ENCODE measurements at regions not wholly inside any gene's neighbourhood (a gene's known extent, or its start where the extent isn't known, plus 50 kb on each side); places are given as distances from the start of the nearest gene placed in this dataset.

DNA sequence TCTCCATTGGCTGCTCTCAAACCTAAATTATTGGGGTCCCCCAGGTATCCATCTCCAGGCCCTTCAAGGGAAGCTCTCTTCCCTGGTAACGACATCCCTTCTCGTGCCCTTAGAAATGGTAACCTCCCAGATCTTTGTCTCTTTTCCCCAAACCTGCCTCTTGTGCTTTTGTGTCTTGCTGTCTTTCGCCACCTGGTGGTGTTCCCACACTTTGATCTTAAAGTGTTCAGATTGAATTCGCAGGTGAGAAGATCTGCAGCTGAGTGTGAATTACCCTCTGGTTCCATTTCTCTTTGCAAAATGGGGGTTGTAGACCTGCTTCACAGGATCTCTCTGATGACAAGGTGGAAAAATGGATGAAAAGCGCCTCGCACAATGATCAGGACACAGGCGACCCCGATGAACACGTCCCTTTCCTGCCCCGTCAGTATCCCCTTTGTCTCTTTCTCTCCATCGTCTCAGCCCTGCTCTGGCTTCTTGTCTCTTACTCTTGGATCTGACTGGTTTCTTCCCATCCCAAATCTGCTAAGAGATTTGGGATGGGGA, 53.1 kb downstream of the DOP1B start:
- TF ChIP-seq CTCF (optimal IDR thresholded peaks at IDR 0.05 in 1 of 3, IDR thresholded peaks at IDR 0.05 in 1 of 3, conservative IDR thresholded peaks at IDR 0.05 in 1 of 3; ENCODE audit: extremely low read depth in 1 of 3, insufficient read depth in 2 of 3, low read length in 3 of 3) (peak; percentile 69 to 76 (median 72)), EZH2 (IDR thresholded peaks at IDR 0.05; ENCODE audit: low read length) (no peak)
- H3K9me1 ChIP-seq (ENCODE audit: control insufficient read depth, extremely low read depth, insufficient read depth, low read length) = no peaks in the 10 kb centered on the region
- no peaks in the 10 kb centered on the region for H4K20me1 ChIP-seq (ENCODE audit: control insufficient read depth, extremely low read depth, insufficient read depth, low read length)
- H3K4me1 ChIP-seq (ENCODE audit: control insufficient read depth, extremely low read depth, insufficient read depth, low read length) = peaks cover 44% of the 10 kb centered on the region
- H3K9me3 ChIP-seq (ENCODE audit: control insufficient read depth, low read depth, low read length) = no peaks in the 10 kb centered on the region
- no peak overlapping the region for H2AFZ ChIP-seq (ENCODE audit: control insufficient read depth, low read length)
- no peaks in the 10 kb centered on the region for H3K79me2 ChIP-seq (ENCODE audit: control insufficient read depth, insufficient read depth, low read length)
- H3K4me3 ChIP-seq (ENCODE audit: control insufficient read depth in 2 of 3, extremely low read depth in 1 of 3, insufficient read depth in 2 of 3, low read depth in 1 of 3, low read length in 3 of 3) = peak overlapping the region in 2 of 3 experiments; percentile 6 to 22
- H3K27me3 ChIP-seq (ENCODE audit: control insufficient read depth, extremely low read depth, insufficient read depth, low read length) = no peaks in the 10 kb centered on the region
- DNase-seq (ENCODE audit: low read depth, low spot score) = peak; percentile 61
- H3K4me2 ChIP-seq (ENCODE audit: control insufficient read depth, extremely low read depth, insufficient read depth, low read depth, low read length) = peak overlapping the region; percentile 68
- H3K27ac ChIP-seq (ENCODE audit: control insufficient read depth, insufficient read depth, low read length) = peak overlapping the region; percentile 88
- dilution Hi-C loops (cut with MboI; ENCODE audit: extremely low pct_ligation_motif_present, low sequenced_read_pairs) = no loop called here
- H3K36me3 ChIP-seq (ENCODE audit: control insufficient read depth in 2 of 2, extremely low read depth in 1 of 2, insufficient read depth in 2 of 2, low read length in 2 of 2) = no peaks in the 10 kb centered on the region
- no peak for FAIRE-seq
- H3K9ac ChIP-seq (ENCODE audit: control insufficient read depth, extremely low read depth, insufficient read depth, low read length) = peak overlapping the region; percentile 56

DNA sequence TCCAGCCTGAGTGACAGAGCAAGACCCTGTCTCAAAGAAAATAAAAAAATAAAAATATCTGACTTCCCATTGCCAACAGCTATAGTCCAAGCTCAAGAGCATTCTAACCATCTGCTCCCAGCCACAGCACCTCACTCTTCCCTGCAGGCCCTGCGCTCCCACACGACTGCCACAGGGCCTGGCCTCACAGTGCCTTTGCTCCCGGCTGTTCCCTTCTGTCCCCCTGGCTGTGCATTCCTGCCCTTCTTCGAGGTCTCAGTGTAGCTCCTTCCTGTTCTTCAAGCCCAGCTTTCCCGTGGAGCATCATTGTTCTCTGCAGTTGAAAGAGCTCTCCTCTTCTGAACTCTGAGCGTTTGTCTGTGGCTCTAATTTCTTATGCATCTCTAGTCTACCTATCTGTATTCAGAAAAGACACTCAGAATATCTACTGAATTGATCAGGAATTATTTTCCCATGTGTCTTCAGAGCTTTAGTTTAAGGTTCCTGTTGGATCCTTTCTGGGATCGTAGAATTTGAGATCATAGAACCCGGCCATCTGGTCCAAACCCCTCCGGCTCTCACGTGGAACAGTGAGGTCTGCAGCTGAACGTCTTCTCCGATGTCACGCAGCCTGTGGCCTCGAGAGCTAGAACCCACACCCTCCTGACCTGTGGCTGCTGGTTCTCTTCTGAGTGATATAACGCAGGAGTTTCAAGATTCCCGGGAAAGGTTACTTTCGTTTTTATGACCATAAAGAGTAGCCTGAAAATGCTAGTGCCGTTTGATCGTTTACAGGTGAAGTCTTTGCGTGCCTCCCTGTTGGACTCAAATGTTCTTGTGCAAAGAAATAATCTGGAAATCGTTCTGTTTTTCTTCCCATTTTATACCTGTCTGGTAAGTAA, 54.4 kb downstream of the DOP1B start:
- H3K27me3 ChIP-seq (ENCODE audit: control insufficient read depth, extremely low read depth, insufficient read depth, low read length) = no peaks in the 10 kb centered on the region
- no peaks in the 10 kb centered on the region for H3K79me2 ChIP-seq (ENCODE audit: control insufficient read depth, insufficient read depth, low read length)
- H3K4me2 ChIP-seq (ENCODE audit: control insufficient read depth, extremely low read depth, insufficient read depth, low read depth, low read length) = no peak overlapping the region
- H4K20me1 ChIP-seq (ENCODE audit: control insufficient read depth, extremely low read depth, insufficient read depth, low read length) = no peaks in the 10 kb centered on the region
- no peak overlapping the region for H3K9ac ChIP-seq (ENCODE audit: control insufficient read depth, extremely low read depth, insufficient read depth, low read length)
- H3K9me3 ChIP-seq (ENCODE audit: control insufficient read depth, low read depth, low read length) = no peaks in the 10 kb centered on the region
- no peaks in the 10 kb centered on the region for H3K36me3 ChIP-seq (ENCODE audit: control insufficient read depth in 2 of 2, extremely low read depth in 1 of 2, insufficient read depth in 2 of 2, low read length in 2 of 2)
- FAIRE-seq = no peak
- no peak overlapping the region for H2AFZ ChIP-seq (ENCODE audit: control insufficient read depth, low read length)
- no peak overlapping the region for H3K4me3 ChIP-seq (ENCODE audit: control insufficient read depth in 2 of 3, extremely low read depth in 1 of 3, insufficient read depth in 2 of 3, low read depth in 1 of 3, low read length in 3 of 3)
- TF ChIP-seq CTCF (optimal IDR thresholded peaks at IDR 0.05 in 1 of 3, IDR thresholded peaks at IDR 0.05 in 1 of 3, conservative IDR thresholded peaks at IDR 0.05 in 1 of 3; ENCODE audit: extremely low read depth in 1 of 3, insufficient read depth in 2 of 3, low read length in 3 of 3) (no peak), EZH2 (IDR thresholded peaks at IDR 0.05; ENCODE audit: low read length) (no peak)
- no peak overlapping the region for H3K27ac ChIP-seq (ENCODE audit: control insufficient read depth, insufficient read depth, low read length)
- no peaks in the 10 kb centered on the region for H3K9me1 ChIP-seq (ENCODE audit: control insufficient read depth, extremely low read depth, insufficient read depth, low read length)
- dilution Hi-C loops (cut with MboI; ENCODE audit: extremely low pct_ligation_motif_present, low sequenced_read_pairs) = no loop called here
- H3K4me1 ChIP-seq (ENCODE audit: control insufficient read depth, extremely low read depth, insufficient read depth, low read length) = peaks cover 44% of the 10 kb centered on the region
- DNase-seq (ENCODE audit: low read depth, low spot score) = no peak

Data from keratinocyte (primary cell).